Endodermal cell (in vitro differentiated cells): ENCODE measurements at regions not wholly inside any gene's neighbourhood (a gene's known extent, or its start where the extent isn't known, plus 50 kb on each side); places are given as distances from the start of the nearest gene placed in this dataset.

Experiments used
- DNase-seq: peaks from one replicate; pipeline ENCODE4 v3.0.0-alpha.2; 2017
- H3K27ac ChIP-seq: 2 replicates; pipeline ENCODE4 v1.5.1; 2013; ENCODE audit warnings: mild to moderate bottlenecking, low read depth, low read length, moderate library complexity
- H3K27me3 ChIP-seq: 2 replicates; pipeline ENCODE4 v1.6.1; 2013; ENCODE audit warnings: mild to moderate bottlenecking, low read length, moderate library complexity; ENCODE audit not compliant: insufficient read depth, control insufficient read depth, poor library complexity, severe bottlenecking
- H3K36me3 ChIP-seq: 2 replicates; pipeline ENCODE4 v1.7.0; 2013; ENCODE audit warnings: mild to moderate bottlenecking, low read length, moderate library complexity; ENCODE audit not compliant: control insufficient read depth, insufficient read depth
- H3K4me1 ChIP-seq: one replicate; pipeline ENCODE4 v1.7.0; 2013; ENCODE audit warnings: low read length; ENCODE audit not compliant: control insufficient read depth, insufficient read depth
- H3K4me3 ChIP-seq: 2 replicates; pipeline ENCODE4 v1.5.1; 2013; ENCODE audit warnings: mild to moderate bottlenecking, low read length, moderate library complexity
- H3K9ac ChIP-seq: 2 replicates; pipeline ENCODE4 v1.6.1; 2013; ENCODE audit warnings: mild to moderate bottlenecking, low read length, moderate library complexity; ENCODE audit not compliant: poor library complexity, severe bottlenecking; ENCODE audit errors: extremely low read depth
- H3K9me3 ChIP-seq: 2 replicates; pipeline ENCODE4 v1.6.1; 2013; ENCODE audit warnings: mild to moderate bottlenecking, low read length, moderate library complexity; ENCODE audit not compliant: control insufficient read depth
- H3K27ac Mint-ChIP-seq: 2 replicates; pipeline ENCODE4 v1.8.0; 2020; ENCODE audit warnings: mixed read lengths
- H3K27me3 Mint-ChIP-seq: 2 replicates; pipeline ENCODE4 v1.8.0; 2021; ENCODE audit warnings: mild to moderate bottlenecking, mixed read lengths; ENCODE audit not compliant: insufficient read depth
- H3K36me3 Mint-ChIP-seq: 2 replicates; pipeline ENCODE4 v1.8.0; 2020; ENCODE audit warnings: low read depth, mixed read lengths
- H3K4me1 Mint-ChIP-seq: 2 replicates; pipeline ENCODE4 v1.8.0; 2020; ENCODE audit warnings: mixed read lengths
- H3K4me3 Mint-ChIP-seq: 2 replicates; pipeline ENCODE4 v1.8.0; 2020; ENCODE audit warnings: mild to moderate bottlenecking, moderate library complexity, mixed read lengths
- H3K9me3 Mint-ChIP-seq: 2 replicates; pipeline ENCODE4 v1.8.0; 2020; ENCODE audit warnings: mild to moderate bottlenecking, mixed read lengths
- CTCF ChIP-seq: fragments of 200-600 bp; sonication (generic); conservative IDR thresholded peaks from 2 replicates; pipeline ENCODE4 v1.5.0; 2021; ENCODE audit warnings: antibody characterized with exemption, mild to moderate bottlenecking
- WGBS, 2 experiments: methylation state at CpG; one replicate each; pipeline versions ENCODE4 v1.1.5 to v1.1.7; 2013; ENCODE audit warnings: missing lambda C conversion rate in 2 of 2, mixed read lengths in 1 of 2; ENCODE audit not compliant: insufficient coverage in 1 of 2, insufficient read length in 1 of 2; 5-methylcytosine and 5-hydroxymethylcytosine counted together

DNA sequence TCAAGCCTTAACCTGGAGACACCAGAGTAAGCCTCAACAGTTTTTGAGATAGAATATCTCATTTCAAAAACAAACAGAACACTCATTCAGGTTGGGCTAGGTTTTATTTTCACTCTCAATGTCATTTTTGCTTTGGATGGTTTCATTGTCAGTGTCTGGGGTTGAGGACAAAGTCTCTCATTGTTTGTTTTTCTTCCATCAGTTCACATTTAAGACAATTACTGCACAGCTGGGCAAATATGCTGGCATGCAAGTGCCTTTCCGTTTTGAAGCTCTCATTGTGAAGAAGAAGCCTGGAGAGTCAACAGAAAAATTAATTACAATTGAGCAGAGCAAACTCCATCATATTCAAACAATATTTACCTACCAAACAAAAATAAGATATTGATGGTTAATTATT is 1050.0 kb downstream of the TBL1XR1 start:
- H3K27ac Mint-ChIP-seq: no peak overlapping the region
- H3K4me1 Mint-ChIP-seq: no peaks in the 10 kb centered on the region
- no peak overlapping the region for H3K4me3 Mint-ChIP-seq
- H3K27me3 ChIP-seq: no peaks in the 10 kb centered on the region
- H3K27me3 Mint-ChIP-seq: no peaks in the 10 kb centered on the region
- H3K9me3 Mint-ChIP-seq: no peaks in the 10 kb centered on the region
- 59% methylated on average over 1 of the region's 1 CpG; no CpG with 5 or more reads in 1 of the 2 experiments for WGBS, 2 experiments
- H3K4me3 ChIP-seq: no peak overlapping the region
- no peak overlapping the region for H3K27ac ChIP-seq
- H3K36me3 ChIP-seq: no peaks in the 10 kb centered on the region
- no peak for TF ChIP-seq CTCF
- H3K4me1 ChIP-seq: no peaks in the 10 kb centered on the region
- no peak for DNase-seq
- no peaks in the 10 kb centered on the region for H3K9me3 ChIP-seq
- H3K9ac ChIP-seq: no peak overlapping the region
- H3K36me3 Mint-ChIP-seq: no peaks in the 10 kb centered on the region

GRCh38 chr3:176141837-176142236 is 1055.4 kb downstream of the TBL1XR1 start:
- no peak overlapping the region for H3K9ac ChIP-seq
- no peaks in the 10 kb centered on the region for H3K36me3 ChIP-seq
- Mint-ChIP-seq H3K4me3 (no peak overlapping the region), H3K36me3 (no peaks in the 10 kb centered on the region), H3K27me3 (no peaks in the 10 kb centered on the region), H3K4me1 (no peaks in the 10 kb centered on the region), H3K27ac (no peak overlapping the region), H3K9me3 (no peaks in the 10 kb centered on the region)
- no peak for DNase-seq
- no peak overlapping the region for H3K27ac ChIP-seq
- H3K4me1 ChIP-seq: no peaks in the 10 kb centered on the region
- TF ChIP-seq CTCF: no peak
- WGBS, 2 experiments: 86 to 100% methylated on average over 1 of the region's 1 CpG
- H3K4me3 ChIP-seq: no peak overlapping the region
- no peaks in the 10 kb centered on the region for H3K27me3 ChIP-seq
- H3K9me3 ChIP-seq: no peaks in the 10 kb centered on the region

- WGBS, 2 experiments: 80 to 90% methylated on average over 1 to 2 of the region's 2 CpGs
- peaks cover 8% of the 10 kb centered on the region for H3K9me3 ChIP-seq
- Mint-ChIP-seq H3K4me3 (no peak overlapping the region), H3K27me3 (no peaks in the 10 kb centered on the region), H3K4me1 (no peaks in the 10 kb centered on the region), H3K36me3 (no peaks in the 10 kb centered on the region), H3K9me3 (peaks cover under 1% of the 10 kb centered on the region), H3K27ac (no peak overlapping the region)
- DNase-seq: no peak
- no peak overlapping the region for H3K4me3 ChIP-seq
- TF ChIP-seq CTCF: no peak
- no peaks in the 10 kb centered on the region for H3K27me3 ChIP-seq
- no peak overlapping the region for H3K27ac ChIP-seq
- H3K4me1 ChIP-seq: no peaks in the 10 kb centered on the region
- no peak overlapping the region for H3K9ac ChIP-seq
- no peaks in the 10 kb centered on the region for H3K36me3 ChIP-seq
Observed at GRCh38 chr3:176120507-176120906, 1076.8 kb downstream of the TBL1XR1 start.
